VCaP (cell line): ENCODE measurements at regions not wholly inside any gene's neighbourhood (a gene's known extent, or its start where the extent isn't known, plus 50 kb on each side); places are given as distances from the start of the nearest gene placed in this dataset.

Source experiments
- H3K27ac ChIP-seq: fragments of 450-650 bp; 2 replicates; pipeline ENCODE4 v1.5.1; 2017
- CTCF ChIP-seq: fragments of 450-650 bp; conservative IDR thresholded peaks from 2 replicates; pipeline ENCODE4 v1.5.1; 2017; ENCODE audit warnings: mild to moderate bottlenecking, moderate library complexity

- no peak overlapping the region for H3K27ac ChIP-seq
- TF ChIP-seq CTCF, result no peak
Measured at GRCh38 chr13:23991119-23991518, 93.8 kb upstream of the C1QTNF9B start.

GRCh38 chr13:23992781-23993679, 95.7 kb upstream of the C1QTNF9B start:
- no peak overlapping the region for H3K27ac ChIP-seq
- no peak for TF ChIP-seq CTCF

GRCh38 chr13:23993680-23993985, 96.3 kb upstream of the C1QTNF9B start:
- TF ChIP-seq CTCF, result no peak
- H3K27ac ChIP-seq, result no peak overlapping the region

- TF ChIP-seq CTCF, result no peak
- no peak overlapping the region for H3K27ac ChIP-seq
Measured at GRCh38 chr13:23995283-23996073, 98.2 kb upstream of the C1QTNF9B start.

- no peak overlapping the region for H3K27ac ChIP-seq
- TF ChIP-seq CTCF, result no peak
Measured at GRCh38 chr13:23996456-23996855, 99.2 kb upstream of the C1QTNF9B start.

GRCh38 chr13:23999424-23999823, 102.1 kb upstream of the C1QTNF9B start:
- no peak for TF ChIP-seq CTCF
- H3K27ac ChIP-seq, result no peak overlapping the region

- H3K27ac ChIP-seq, result no peak overlapping the region
- no peak for TF ChIP-seq CTCF
Measured at GRCh38 chr13:24002206-24002815, 105.0 kb upstream of the C1QTNF9B start.
